ENCODE measurements at regions not wholly inside any gene's neighbourhood (a gene's known extent, or its start where the extent isn't known, plus 50 kb on each side); places are given as distances from the start of the nearest gene placed in this dataset.

- ATAC-seq (replicated peaks; ENCODE audit: extremely low read depth, poor library complexity, severe bottlenecking) (no peak), DNase-seq (ENCODE audit: low spot score in 2 of 2) (no peak)
- no peaks in the 10 kb centered on the region for H3K4me1 Mint-ChIP-seq
- no peak overlapping the region for H3K27ac Mint-ChIP-seq (ENCODE audit: low read depth)
- no peaks in the 10 kb centered on the region for H3K9me3 Mint-ChIP-seq
- no peaks in the 10 kb centered on the region for H3K36me3 Mint-ChIP-seq (ENCODE audit: insufficient read depth)
- no peaks in the 10 kb centered on the region for H3K27me3 Mint-ChIP-seq
- H3K4me3 Mint-ChIP-seq = no peak overlapping the region
Measured at GRCh38 chr10:10417671-10418070, 600.0 kb upstream of the CELF2 start.

- no peak for DNase-seq (ENCODE audit: low spot score in 2 of 2)
- no peak overlapping the region for H3K4me3 Mint-ChIP-seq
- no peaks in the 10 kb centered on the region for H3K4me1 Mint-ChIP-seq
- no peaks in the 10 kb centered on the region for H3K36me3 Mint-ChIP-seq (ENCODE audit: insufficient read depth)
- ATAC-seq (replicated peaks; ENCODE audit: extremely low read depth, poor library complexity, severe bottlenecking) = no peak
- no peaks in the 10 kb centered on the region for H3K27me3 Mint-ChIP-seq
- H3K27ac Mint-ChIP-seq (ENCODE audit: low read depth) = no peak overlapping the region
- H3K9me3 Mint-ChIP-seq = no peaks in the 10 kb centered on the region
Measured at GRCh38 chr10:10418387-10418786, 599.3 kb upstream of the CELF2 start.

DNA sequence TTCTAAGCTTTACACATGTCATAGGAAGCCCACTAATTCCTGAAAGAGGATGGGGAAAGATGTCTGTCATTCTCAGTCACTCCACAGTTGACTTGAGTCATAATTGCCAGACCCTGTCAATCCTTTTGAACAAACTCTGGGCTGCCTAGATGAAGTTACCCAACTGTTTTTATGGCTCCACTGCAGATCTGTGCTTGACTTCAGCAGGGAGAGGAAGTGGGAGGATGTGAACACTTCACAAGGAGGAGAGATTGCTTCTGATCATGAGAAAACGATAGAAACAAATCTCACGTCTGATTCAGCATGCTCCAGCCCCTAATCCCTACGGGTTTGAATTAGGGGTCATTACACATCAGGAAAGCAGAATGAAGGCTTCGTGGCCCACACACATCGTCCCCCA, 596.6 kb upstream of the CELF2 start:
- Mint-ChIP-seq H3K9me3 (no peaks in the 10 kb centered on the region), H3K27ac (ENCODE audit: low read depth) (no peak overlapping the region), H3K4me1 (no peaks in the 10 kb centered on the region), H3K27me3 (no peaks in the 10 kb centered on the region), H3K4me3 (no peak overlapping the region), H3K36me3 (ENCODE audit: insufficient read depth) (no peaks in the 10 kb centered on the region)
- ATAC-seq (replicated peaks; ENCODE audit: extremely low read depth, poor library complexity, severe bottlenecking) (no peak), DNase-seq (ENCODE audit: low spot score in 2 of 2) (no peak)

- Mint-ChIP-seq H3K27ac (ENCODE audit: low read depth) (no peak overlapping the region), H3K4me3 (no peak overlapping the region), H3K27me3 (no peaks in the 10 kb centered on the region), H3K36me3 (ENCODE audit: insufficient read depth) (no peaks in the 10 kb centered on the region), H3K9me3 (no peaks in the 10 kb centered on the region), H3K4me1 (no peaks in the 10 kb centered on the region)
- no peak for DNase-seq (ENCODE audit: low spot score in 2 of 2)
- ATAC-seq (replicated peaks; ENCODE audit: extremely low read depth, poor library complexity, severe bottlenecking) = no peak
Measured at GRCh38 chr10:10431422-10432066, 586.1 kb upstream of the CELF2 start.

GRCh38 chr10:10432296-10433035, 585.2 kb upstream of the CELF2 start:
- no peak overlapping the region for H3K4me3 Mint-ChIP-seq
- DNase-seq (ENCODE audit: low spot score in 2 of 2) (no peak), ATAC-seq (replicated peaks; ENCODE audit: extremely low read depth, poor library complexity, severe bottlenecking) (no peak)
- H3K9me3 Mint-ChIP-seq = no peaks in the 10 kb centered on the region
- H3K27me3 Mint-ChIP-seq = no peaks in the 10 kb centered on the region
- no peaks in the 10 kb centered on the region for H3K36me3 Mint-ChIP-seq (ENCODE audit: insufficient read depth)
- no peak overlapping the region for H3K27ac Mint-ChIP-seq (ENCODE audit: low read depth)
- H3K4me1 Mint-ChIP-seq = no peaks in the 10 kb centered on the region

GRCh38 chr10:10434312-10434711, 583.4 kb upstream of the CELF2 start:
- Mint-ChIP-seq H3K4me3 (no peak overlapping the region), H3K36me3 (ENCODE audit: insufficient read depth) (no peaks in the 10 kb centered on the region), H3K27ac (ENCODE audit: low read depth) (no peak overlapping the region), H3K9me3 (peaks cover 8% of the 10 kb centered on the region), H3K27me3 (no peaks in the 10 kb centered on the region), H3K4me1 (no peaks in the 10 kb centered on the region)
- no peak for ATAC-seq (replicated peaks; ENCODE audit: extremely low read depth, poor library complexity, severe bottlenecking)
- no peak for DNase-seq (ENCODE audit: low spot score in 2 of 2)

GRCh38 chr10:10437886-10438285, 579.8 kb upstream of the CELF2 start:
- Mint-ChIP-seq H3K36me3 (ENCODE audit: insufficient read depth) (no peaks in the 10 kb centered on the region), H3K27ac (ENCODE audit: low read depth) (no peak overlapping the region), H3K4me3 (no peak overlapping the region)

DNA sequence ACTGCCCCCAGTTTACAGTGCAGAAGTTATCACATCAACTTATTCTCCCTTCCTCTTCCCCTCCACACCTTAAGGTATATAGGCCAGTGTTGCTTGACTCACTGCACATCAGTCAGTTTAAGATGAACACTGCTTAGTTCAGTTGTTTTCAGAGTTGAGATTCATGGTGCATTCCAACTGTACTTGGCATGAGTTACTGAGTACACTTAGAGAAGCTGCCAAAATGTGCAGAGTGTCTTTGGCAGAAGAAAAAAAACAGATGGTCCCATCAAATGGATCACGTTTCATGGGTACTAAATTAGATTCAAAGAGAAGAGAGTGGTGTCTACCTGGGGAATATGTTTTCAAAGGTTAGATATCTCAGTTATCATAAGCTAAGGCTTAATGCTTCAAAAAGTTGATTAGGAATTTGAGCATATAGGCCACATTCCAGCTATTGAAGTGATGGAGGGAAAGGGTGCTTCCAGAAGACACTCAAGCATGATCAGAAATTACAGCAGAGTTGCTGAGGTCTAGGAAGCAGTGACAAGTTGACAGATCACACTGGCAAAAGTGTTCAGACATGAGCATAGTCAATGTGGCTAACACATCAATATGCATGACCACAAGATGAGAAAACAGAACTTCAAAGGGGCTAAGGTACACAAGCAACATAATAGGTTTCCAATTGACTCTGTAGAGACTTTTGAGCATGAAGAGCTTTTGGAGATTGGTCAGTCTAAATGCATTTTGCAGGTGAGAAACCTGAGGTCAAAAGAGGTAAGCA, 579.2 kb upstream of the CELF2 start:
- H3K36me3 Mint-ChIP-seq (ENCODE audit: insufficient read depth) = no peaks in the 10 kb centered on the region
- DNase-seq (ENCODE audit: low spot score in 2 of 2) (no peak), ATAC-seq (replicated peaks; ENCODE audit: extremely low read depth, poor library complexity, severe bottlenecking) (no peak)
- peaks cover 8% of the 10 kb centered on the region for H3K9me3 Mint-ChIP-seq
- no peak overlapping the region for H3K4me3 Mint-ChIP-seq
- no peaks in the 10 kb centered on the region for H3K4me1 Mint-ChIP-seq
- no peaks in the 10 kb centered on the region for H3K27me3 Mint-ChIP-seq
- H3K27ac Mint-ChIP-seq (ENCODE audit: low read depth) = no peak overlapping the region

More at GRCh38 chr10:10437886-10438285, 579.8 kb upstream of the CELF2 start:
- no peak for ATAC-seq (replicated peaks; ENCODE audit: extremely low read depth, poor library complexity, severe bottlenecking)
- no peak for DNase-seq (ENCODE audit: low spot score in 2 of 2)
- no peaks in the 10 kb centered on the region for H3K4me1 Mint-ChIP-seq
- H3K27me3 Mint-ChIP-seq = no peaks in the 10 kb centered on the region
- peaks cover 8% of the 10 kb centered on the region for H3K9me3 Mint-ChIP-seq

GRCh38 chr10:10456856-10457255, 560.8 kb upstream of the CELF2 start:
- H3K9me3 Mint-ChIP-seq = peaks cover 3% of the 10 kb centered on the region

DNA sequence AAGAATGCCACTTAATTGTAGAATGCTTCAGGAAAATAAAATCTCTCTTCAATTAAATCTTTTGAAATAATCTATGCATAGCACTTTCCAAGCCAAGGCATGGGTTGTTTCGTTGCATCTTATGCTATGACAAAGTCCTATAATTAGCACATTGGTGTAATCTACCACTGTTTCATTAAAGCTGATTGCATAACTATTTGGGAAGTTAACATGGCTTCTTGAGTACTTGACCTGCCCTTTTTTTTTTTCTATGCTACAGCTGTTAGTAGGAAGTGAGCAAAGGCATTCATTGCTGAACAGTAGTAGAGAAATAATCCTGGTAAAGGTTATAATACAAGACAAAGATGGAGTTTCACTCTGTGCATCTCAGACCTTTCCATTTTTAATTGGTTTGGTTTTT, 557.2 kb upstream of the CELF2 start:
- no peak overlapping the region for H3K27ac Mint-ChIP-seq (ENCODE audit: low read depth)
- no peak overlapping the region for H3K4me3 Mint-ChIP-seq
- no peaks in the 10 kb centered on the region for H3K36me3 Mint-ChIP-seq (ENCODE audit: insufficient read depth)
- ATAC-seq (replicated peaks; ENCODE audit: extremely low read depth, poor library complexity, severe bottlenecking) (no peak), DNase-seq (ENCODE audit: low spot score in 2 of 2) (no peak)
- peaks cover 3% of the 10 kb centered on the region for H3K9me3 Mint-ChIP-seq
- H3K4me1 Mint-ChIP-seq = no peaks in the 10 kb centered on the region
- no peaks in the 10 kb centered on the region for H3K27me3 Mint-ChIP-seq

More at GRCh38 chr10:10456856-10457255, 560.8 kb upstream of the CELF2 start:
- ATAC-seq (replicated peaks; ENCODE audit: extremely low read depth, poor library complexity, severe bottlenecking) (no peak), DNase-seq (ENCODE audit: low spot score in 2 of 2) (no peak)
- Mint-ChIP-seq H3K4me3 (no peak overlapping the region), H3K4me1 (no peaks in the 10 kb centered on the region), H3K27me3 (no peaks in the 10 kb centered on the region), H3K36me3 (ENCODE audit: insufficient read depth) (no peaks in the 10 kb centered on the region), H3K27ac (ENCODE audit: low read depth) (no peak overlapping the region)

GRCh38 chr10:10462151-10462941, 555.3 kb upstream of the CELF2 start:
- no peaks in the 10 kb centered on the region for H3K4me1 Mint-ChIP-seq
- no peak overlapping the region for H3K4me3 Mint-ChIP-seq
- no peaks in the 10 kb centered on the region for H3K27me3 Mint-ChIP-seq
- no peaks in the 10 kb centered on the region for H3K36me3 Mint-ChIP-seq (ENCODE audit: insufficient read depth)
- H3K27ac Mint-ChIP-seq (ENCODE audit: low read depth) = no peak overlapping the region
- ATAC-seq (replicated peaks; ENCODE audit: extremely low read depth, poor library complexity, severe bottlenecking) = no peak
- H3K9me3 Mint-ChIP-seq = peaks cover 3% of the 10 kb centered on the region
- DNase-seq (ENCODE audit: low spot score in 2 of 2) = no peak

- Mint-ChIP-seq H3K36me3 (ENCODE audit: insufficient read depth) (no peaks in the 10 kb centered on the region), H3K4me3 (no peak overlapping the region), H3K4me1 (no peaks in the 10 kb centered on the region), H3K27me3 (no peaks in the 10 kb centered on the region), H3K27ac (ENCODE audit: low read depth) (no peak overlapping the region), H3K9me3 (peaks cover 10% of the 10 kb centered on the region)
- DNase-seq (ENCODE audit: low spot score in 2 of 2) (no peak), ATAC-seq (replicated peaks; ENCODE audit: extremely low read depth, poor library complexity, severe bottlenecking) (no peak)
Measured at GRCh38 chr10:10471758-10472157, 545.9 kb upstream of the CELF2 start.
